ENCODE measurements at regions not wholly inside any gene's neighbourhood (a gene's known extent, or its start where the extent isn't known, plus 50 kb on each side); places are given as distances from the start of the nearest gene placed in this dataset.
"Not testable (repeated sequence)": the region's sequence is repeated elsewhere in the genome, so short reads cannot be mapped to it uniquely, and the experiment has no call there.

- not testable (repeated sequence) for DNase-seq
Measured at GRCh38 chr17:77290759-77291558, 150.2 kb downstream of the SEC14L1 start.

GRCh38 chr17:77291591-77292386 lies 151.0 kb downstream of the SEC14L1 start:
- no peak for DNase-seq

- no peak for DNase-seq
Measured at GRCh38 chr17:77294761-77295160, 154.0 kb downstream of the SEC14L1 start.

GRCh38 chr17:77295241-77295853 lies 154.6 kb downstream of the SEC14L1 start:
- DNase-seq: no peak

GRCh38 chr17:77296769-77297409 lies 156.1 kb downstream of the SEC14L1 start:
- no peak for DNase-seq

GRCh38 chr17:77297693-77298666 lies 157.2 kb downstream of the SEC14L1 start:
- no peak for DNase-seq

GRCh38 chr17:77298811-77299210 lies 158.0 kb downstream of the SEC14L1 start:
- DNase-seq: no peak

GRCh38 chr17:77299256-77300015 lies 158.7 kb downstream of the SEC14L1 start:
- no peak for DNase-seq

GRCh38 chr17:77300016-77300686 lies 159.4 kb downstream of the SEC14L1 start:
- DNase-seq: no peak

- DNase-seq: no peak
Measured at GRCh38 chr17:77301694-77302266, 161.0 kb downstream of the SEC14L1 start.

GRCh38 chr17:77302682-77303081 lies 161.9 kb downstream of the SEC14L1 start:
- DNase-seq: no peak

GRCh38 chr17:77303620-77304019 lies 162.9 kb downstream of the SEC14L1 start:
- no peak for DNase-seq

- peak; percentile 41 for DNase-seq
Measured at GRCh38 chr17:77304051-77304745, 163.4 kb downstream of the SEC14L1 start.

- no peak for DNase-seq
Measured at GRCh38 chr17:77304746-77305473, 164.1 kb downstream of the SEC14L1 start.

- DNase-seq: no peak
Measured at GRCh38 chr17:77306048-77306789, 165.4 kb downstream of the SEC14L1 start.

- DNase-seq: no peak
Measured at GRCh38 chr17:77306790-77307478, 166.2 kb downstream of the SEC14L1 start.

GRCh38 chr17:77307479-77308198 lies 166.9 kb downstream of the SEC14L1 start:
- no peak for DNase-seq

All from NCI-H2171 treated with DMSO at 0.1 percent for 48 hours (cell line).